Activated B cell treated with CpG ODN at 0.5 μM for 24 hours (primary cell): ENCODE measurements at regions not wholly inside any gene's neighbourhood (a gene's known extent, or its start where the extent isn't known, plus 50 kb on each side); places are given as distances from the start of the nearest gene placed in this dataset.

Source experiments
- ATAC-seq: fragments of 200-7000 bp; cut with Tn5 transposase; one replicate; pipeline ENCODE4 v1.10.0; 2021; ENCODE audit warnings: low read depth, mild to moderate bottlenecking, moderate library complexity
- CTCF ChIA-PET: fragments of 350-600 bp; sonication (Branson Sonifier 250); formaldehyde crosslinking; loops from one replicate; lab custom pipeline; 2021; ENCODE audit warnings: antibody characterized with exemption; lab: Charles Lee
- POLR2A ChIA-PET: fragments of 350-600 bp; sonication (Branson Sonifier 250); formaldehyde crosslinking; loops from one replicate; lab custom pipeline; 2021; ENCODE audit warnings: antibody characterized with exemption; lab: Charles Lee
- DNase-seq: peaks from one replicate; pipeline ENCODE4 v3.0.0; 2022
- H3K27ac Mint-ChIP-seq: one replicate; pipeline ENCODE4 v1.8.0; 2020; ENCODE audit warnings: mixed read lengths
- H3K27me3 Mint-ChIP-seq: one replicate; pipeline ENCODE4 v1.8.0; 2021; ENCODE audit warnings: mixed read lengths
- H3K36me3 Mint-ChIP-seq: one replicate; pipeline ENCODE4 v1.8.0; 2021; ENCODE audit warnings: low read depth, mixed read lengths
- H3K4me1 Mint-ChIP-seq: one replicate; pipeline ENCODE4 v1.8.0; 2021; ENCODE audit warnings: mixed read lengths
- H3K4me3 Mint-ChIP-seq: one replicate; pipeline ENCODE4 v1.8.0; 2020; ENCODE audit warnings: mild to moderate bottlenecking, mixed read lengths
- H3K9me3 Mint-ChIP-seq: one replicate; pipeline ENCODE4 v1.8.0; 2020; ENCODE audit warnings: mixed read lengths
- CTCF ChIP-seq: fragments of 200-600 bp; IDR thresholded peaks from one replicate; pipeline ENCODE4 v1.8.0; 2022; ENCODE audit warnings: antibody characterized with exemption, mild to moderate bottlenecking
- intact Hi-C: fragments of 100-400 bp; cut with micrococcal nuclease; formaldehyde crosslinking; loops from one replicate; pipeline ENCODE4 v1.15.1; 2024

GRCh38 chr14:45434221-45434620 is 181.2 kb upstream of the MIS18BP1 start:
- intact Hi-C loops: no loop called here
- peaks cover 2% of the 10 kb centered on the region for H3K27me3 Mint-ChIP-seq
- H3K27ac Mint-ChIP-seq: no peak overlapping the region

GRCh38 chr14:45426685-45427282 is 173.8 kb upstream of the MIS18BP1 start:
- intact Hi-C loops: loop anchor here (5.0 kb wide), 1 partner anchor 1851 kb away; no protein-coding TSS in a partner anchor
- Mint-ChIP-seq H3K4me3 (no peak overlapping the region), H3K27ac (no peak overlapping the region), H3K27me3 (no peaks in the 10 kb centered on the region), H3K9me3 (peaks cover 8% of the 10 kb centered on the region), H3K4me1 (no peaks in the 10 kb centered on the region), H3K36me3 (no peaks in the 10 kb centered on the region)
- POLR2A ChIA-PET: no interaction called here
- DNase-seq (no peak), ATAC-seq (no peak)
- CTCF ChIA-PET: interaction anchor here (0.6 to 1.4 kb wide), 2 partner anchors 10 to 1038 kb away, joined by 3 to 4 read pairs; no protein-coding TSS in a partner anchor
- peak; percentile 69 for TF ChIP-seq CTCF

More at GRCh38 chr14:45434221-45434620, 181.2 kb upstream of the MIS18BP1 start:
- Mint-ChIP-seq H3K9me3 (no peaks in the 10 kb centered on the region), H3K4me1 (no peaks in the 10 kb centered on the region), H3K4me3 (no peak overlapping the region), H3K36me3 (no peaks in the 10 kb centered on the region)
- ChIA-PET POLR2A (no interaction called here), CTCF (no interaction called here)
- ATAC-seq (no peak), DNase-seq (no peak)
- TF ChIP-seq CTCF: no peak

- ATAC-seq (no peak), DNase-seq (no peak)
- no peak overlapping the region for H3K27ac Mint-ChIP-seq
- no peak for TF ChIP-seq CTCF
- no peaks in the 10 kb centered on the region for H3K9me3 Mint-ChIP-seq
- no peaks in the 10 kb centered on the region for H3K27me3 Mint-ChIP-seq
- no peaks in the 10 kb centered on the region for H3K36me3 Mint-ChIP-seq
- H3K4me3 Mint-ChIP-seq: no peak overlapping the region
- H3K4me1 Mint-ChIP-seq: no peaks in the 10 kb centered on the region
- intact Hi-C loops: no loop called here
- POLR2A ChIA-PET: no interaction called here
- CTCF ChIA-PET: no interaction called here
Observed at GRCh38 chr14:45406942-45407341, 153.9 kb upstream of the MIS18BP1 start.

GRCh38 chr14:45400950-45401640 is 148.1 kb upstream of the MIS18BP1 start:
- H3K27me3 Mint-ChIP-seq: no peaks in the 10 kb centered on the region
- CTCF ChIA-PET: no interaction called here
- TF ChIP-seq CTCF: no peak
- no peak for ATAC-seq
- H3K36me3 Mint-ChIP-seq: no peaks in the 10 kb centered on the region
- no peak overlapping the region for H3K27ac Mint-ChIP-seq
- POLR2A ChIA-PET: no interaction called here
- H3K9me3 Mint-ChIP-seq: peaks cover 2% of the 10 kb centered on the region
- H3K4me1 Mint-ChIP-seq: no peaks in the 10 kb centered on the region
- H3K4me3 Mint-ChIP-seq: no peak overlapping the region
- DNase-seq: no peak
- intact Hi-C loops: no loop called here

GRCh38 chr14:45400509-45400908 is 147.5 kb upstream of the MIS18BP1 start:
- H3K36me3 Mint-ChIP-seq: no peaks in the 10 kb centered on the region
- DNase-seq (no peak), ATAC-seq (no peak)
- peaks cover 2% of the 10 kb centered on the region for H3K9me3 Mint-ChIP-seq
- no peak overlapping the region for H3K4me3 Mint-ChIP-seq
- CTCF ChIA-PET: no interaction called here
- no peaks in the 10 kb centered on the region for H3K27me3 Mint-ChIP-seq
- intact Hi-C loops: no loop called here
- H3K4me1 Mint-ChIP-seq: no peaks in the 10 kb centered on the region
- no peak overlapping the region for H3K27ac Mint-ChIP-seq
- POLR2A ChIA-PET: no interaction called here
- TF ChIP-seq CTCF: no peak
